ENCODE measurements at regions not wholly inside any gene's neighbourhood (a gene's known extent, or its start where the extent isn't known, plus 50 kb on each side); places are given as distances from the start of the nearest gene placed in this dataset.

- ChIA-PET CTCF (no interaction called here), POLR2A (ENCODE audit: low non-redundant PET) (no interaction called here)
- H3K27ac ChIP-seq = no peak overlapping the region
- TF ChIP-seq, protein P1, sequence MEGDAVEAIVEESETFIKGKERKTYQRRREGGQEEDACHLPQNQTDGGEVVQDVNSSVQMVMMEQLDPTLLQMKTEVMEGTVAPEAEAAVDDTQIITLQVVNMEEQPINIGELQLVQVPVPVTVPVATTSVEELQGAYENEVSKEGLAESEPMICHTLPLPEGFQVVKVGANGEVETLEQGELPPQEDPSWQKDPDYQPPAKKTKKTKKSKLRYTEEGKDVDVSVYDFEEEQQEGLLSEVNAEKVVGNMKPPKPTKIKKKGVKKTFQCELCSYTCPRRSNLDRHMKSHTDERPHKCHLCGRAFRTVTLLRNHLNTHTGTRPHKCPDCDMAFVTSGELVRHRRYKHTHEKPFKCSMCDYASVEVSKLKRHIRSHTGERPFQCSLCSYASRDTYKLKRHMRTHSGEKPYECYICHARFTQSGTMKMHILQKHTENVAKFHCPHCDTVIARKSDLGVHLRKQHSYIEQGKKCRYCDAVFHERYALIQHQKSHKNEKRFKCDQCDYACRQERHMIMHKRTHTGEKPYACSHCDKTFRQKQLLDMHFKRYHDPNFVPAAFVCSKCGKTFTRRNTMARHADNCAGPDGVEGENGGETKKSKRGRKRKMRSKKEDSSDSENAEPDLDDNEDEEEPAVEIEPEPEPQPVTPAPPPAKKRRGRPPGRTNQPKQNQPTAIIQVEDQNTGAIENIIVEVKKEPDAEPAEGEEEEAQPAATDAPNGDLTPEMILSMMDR (conservative IDR thresholded peaks at IDR 0.05; ENCODE audit: low read depth) = no peak
- no peak for DNase-seq (ENCODE audit: low spot score)
Measured at GRCh38 chr15:93816815-93817214, 414.5 kb upstream of the MCTP2 start.

GRCh38 chr15:93811305-93811704 lies 420.1 kb upstream of the MCTP2 start:
- no peak for DNase-seq (ENCODE audit: low spot score)
- ChIA-PET POLR2A (ENCODE audit: low non-redundant PET) (no interaction called here), CTCF (no interaction called here)
- TF ChIP-seq, protein P1 (conservative IDR thresholded peaks at IDR 0.05; ENCODE audit: low read depth) = no peak
- H3K27ac ChIP-seq = no peak overlapping the region

DNA sequence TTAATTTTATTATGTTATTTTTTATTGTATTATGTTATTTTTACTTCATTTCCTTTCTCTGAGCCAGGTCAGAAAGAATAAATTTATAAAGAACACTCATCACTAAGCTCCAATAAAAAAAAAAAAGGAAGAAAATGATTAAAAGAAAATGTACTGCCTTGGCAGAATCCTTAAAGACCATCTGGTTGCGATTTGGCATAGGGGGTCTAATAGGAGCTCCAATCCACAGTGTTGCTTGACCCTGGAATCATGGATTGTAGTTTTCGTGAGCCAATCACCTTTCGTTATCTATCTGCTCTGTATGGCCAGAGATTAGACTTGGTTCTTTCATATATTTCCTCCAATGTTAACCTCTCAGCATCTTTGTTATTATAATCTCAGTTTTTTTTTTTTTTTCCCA lies 421.8 kb upstream of the MCTP2 start:
- H3K27ac ChIP-seq = no peak overlapping the region
- ChIA-PET POLR2A (ENCODE audit: low non-redundant PET) (no interaction called here), CTCF (no interaction called here)
- TF ChIP-seq, protein P1 (conservative IDR thresholded peaks at IDR 0.05; ENCODE audit: low read depth) = no peak
- no peak for DNase-seq (ENCODE audit: low spot score)

GRCh38 chr15:93803421-93804152 lies 427.8 kb upstream of the MCTP2 start:
- POLR2A ChIA-PET (ENCODE audit: low non-redundant PET) = no interaction called here
- H3K27ac ChIP-seq = no peak overlapping the region
- DNase-seq (ENCODE audit: low spot score) = no peak
- CTCF ChIA-PET = no interaction called here
- TF ChIP-seq, protein P1 (conservative IDR thresholded peaks at IDR 0.05; ENCODE audit: low read depth) = no peak

- no peak overlapping the region for H3K27ac ChIP-seq
- DNase-seq (ENCODE audit: low spot score) = no peak
- ChIA-PET CTCF (no interaction called here), POLR2A (ENCODE audit: low non-redundant PET) (no interaction called here)
- TF ChIP-seq, protein P1 (conservative IDR thresholded peaks at IDR 0.05; ENCODE audit: low read depth) = no peak
Measured at GRCh38 chr15:93801206-93801605, 430.2 kb upstream of the MCTP2 start.

- DNase-seq (ENCODE audit: low spot score) = no peak
- ChIA-PET POLR2A (ENCODE audit: low non-redundant PET) (no interaction called here), CTCF (no interaction called here)
- no peak overlapping the region for H3K27ac ChIP-seq
- TF ChIP-seq, protein P1 (conservative IDR thresholded peaks at IDR 0.05; ENCODE audit: low read depth) = no peak
Measured at GRCh38 chr15:93800805-93801204, 430.6 kb upstream of the MCTP2 start.

Data from RWPE1 (cell line).